Urinary bladder (tissue), 3 donors: ENCODE measurements at regions not wholly inside any gene's neighbourhood (a gene's known extent, or its start where the extent isn't known, plus 50 kb on each side); places are given as distances from the start of the nearest gene placed in this dataset.

Source experiments
- DNase-seq: peaks from one replicate; pipeline ENCODE4 v3.0.0-alpha.2; 2015; ENCODE audit errors: extremely low spot score
- H3K27ac ChIP-seq: one replicate; pipeline ENCODE4 v1.5.1; 2013; ENCODE audit warnings: low read depth, mild to moderate bottlenecking, moderate library complexity
- H3K36me3 ChIP-seq: one replicate; pipeline ENCODE4 v1.6.1; 2013; ENCODE audit warnings: mild to moderate bottlenecking, moderate library complexity; ENCODE audit not compliant: insufficient read depth
- H3K4me1 ChIP-seq: one replicate; pipeline ENCODE4 v1.6.1; 2013; ENCODE audit warnings: mild to moderate bottlenecking, moderate library complexity; ENCODE audit not compliant: insufficient read depth
- H3K4me3 ChIP-seq: one replicate; pipeline ENCODE4 v1.5.1; 2013; ENCODE audit warnings: low read depth, low read length
- WGBS: extraction: QIAGEN DNeasy Blood & Tissue Kit; methylation state at CpG from one replicate; pipeline ENCODE4 v1.1.7; 2013; 5-methylcytosine and 5-hydroxymethylcytosine counted together
- donor health status: healthy with polysubstance abuse.
- donor health status: healthy.

GRCh38 chr18:24678107-24678506, 217.7 kb downstream of the HRH4 start:
- H3K4me3 ChIP-seq: no peak overlapping the region
- WGBS: 96% methylated on average over 1 of the region's 1 CpG

GRCh38 chr18:24678626-24679025, 218.2 kb downstream of the HRH4 start:
- H3K4me1 ChIP-seq: no peaks in the 10 kb centered on the region
- H3K4me3 ChIP-seq: no peak overlapping the region
- no peak overlapping the region for H3K27ac ChIP-seq
- DNase-seq: no peak
- H3K36me3 ChIP-seq: no peaks in the 10 kb centered on the region
- 81% methylated on average over 3 of the region's 3 CpGs for WGBS

More at GRCh38 chr18:24678107-24678506, 217.7 kb downstream of the HRH4 start:
- no peak overlapping the region for H3K27ac ChIP-seq
- no peak for DNase-seq
- no peaks in the 10 kb centered on the region for H3K4me1 ChIP-seq
- H3K36me3 ChIP-seq: no peaks in the 10 kb centered on the region

GRCh38 chr18:24679062-24679461, 218.6 kb downstream of the HRH4 start:
- Histone ChIP-seq H3K4me1 (no peaks in the 10 kb centered on the region), H3K27ac (no peak overlapping the region), H3K4me3 (no peak overlapping the region), H3K36me3 (no peaks in the 10 kb centered on the region)
- WGBS: 61% methylated on average over 4 of the region's 4 CpGs
- DNase-seq: no peak

GRCh38 chr18:24683925-24684324, 223.5 kb downstream of the HRH4 start:
- no peak for DNase-seq
- no peaks in the 10 kb centered on the region for H3K4me1 ChIP-seq
- H3K27ac ChIP-seq: no peak overlapping the region
- WGBS: 93% methylated on average over 1 of the region's 1 CpG
- no peaks in the 10 kb centered on the region for H3K36me3 ChIP-seq
- H3K4me3 ChIP-seq: no peak overlapping the region

GRCh38 chr18:24685254-24685959, 225.0 kb downstream of the HRH4 start:
- Histone ChIP-seq H3K4me1 (no peaks in the 10 kb centered on the region), H3K36me3 (no peaks in the 10 kb centered on the region), H3K27ac (no peak overlapping the region), H3K4me3 (no peak overlapping the region)
- no peak for DNase-seq
- WGBS: 29% methylated on average over 5 of the region's 5 CpGs

- Histone ChIP-seq H3K4me1 (no peaks in the 10 kb centered on the region), H3K4me3 (no peak overlapping the region)
Observed at GRCh38 chr18:24695168-24695567, 234.7 kb downstream of the HRH4 start.

GRCh38 chr18:24702001-24702515, 241.6 kb downstream of the HRH4 start:
- DNase-seq: no peak
- 58% methylated on average over 3 of the region's 3 CpGs for WGBS
- no peaks in the 10 kb centered on the region for H3K4me1 ChIP-seq

More at GRCh38 chr18:24695168-24695567, 234.7 kb downstream of the HRH4 start:
- WGBS: 59% methylated on average over 3 of the region's 3 CpGs
- H3K36me3 ChIP-seq: no peaks in the 10 kb centered on the region
- H3K27ac ChIP-seq: no peak overlapping the region
- DNase-seq: no peak

GRCh38 chr18:24703316-24703715, 242.9 kb downstream of the HRH4 start:
- 95% methylated on average over 1 of the region's 1 CpG for WGBS
- H3K27ac ChIP-seq: no peak overlapping the region
- H3K4me1 ChIP-seq: no peaks in the 10 kb centered on the region
- H3K36me3 ChIP-seq: no peaks in the 10 kb centered on the region
- no peak for DNase-seq
- no peak overlapping the region for H3K4me3 ChIP-seq

More at GRCh38 chr18:24702001-24702515, 241.6 kb downstream of the HRH4 start:
- H3K36me3 ChIP-seq: no peaks in the 10 kb centered on the region
- H3K27ac ChIP-seq: no peak overlapping the region
- H3K4me3 ChIP-seq: no peak overlapping the region

GRCh38 chr18:24704946-24705630, 244.7 kb downstream of the HRH4 start:
- H3K4me3 ChIP-seq: no peak overlapping the region
- H3K27ac ChIP-seq: no peak overlapping the region
- H3K36me3 ChIP-seq: no peaks in the 10 kb centered on the region
- H3K4me1 ChIP-seq: no peaks in the 10 kb centered on the region
- WGBS: 31% methylated on average over 7 of the region's 7 CpGs
- no peak for DNase-seq

- no peaks in the 10 kb centered on the region for H3K36me3 ChIP-seq
- no peak overlapping the region for H3K27ac ChIP-seq
- no peak for DNase-seq
- H3K4me1 ChIP-seq: no peaks in the 10 kb centered on the region
- H3K4me3 ChIP-seq: no peak overlapping the region
Observed at GRCh38 chr18:24710474-24710873, 250.0 kb downstream of the HRH4 start.

- H3K27ac ChIP-seq: no peak overlapping the region
- H3K4me3 ChIP-seq: no peak overlapping the region
- H3K4me1 ChIP-seq: no peaks in the 10 kb centered on the region
- no peak for DNase-seq
- no peaks in the 10 kb centered on the region for H3K36me3 ChIP-seq
Observed at GRCh38 chr18:24719791-24720190, 259.4 kb downstream of the HRH4 start.

- DNase-seq: no peak
- H3K36me3 ChIP-seq: no peaks in the 10 kb centered on the region
- no peak overlapping the region for H3K4me3 ChIP-seq
- no peaks in the 10 kb centered on the region for H3K4me1 ChIP-seq
- 79% methylated on average over 2 of the region's 2 CpGs for WGBS
- no peak overlapping the region for H3K27ac ChIP-seq
Observed at GRCh38 chr18:24721388-24721787, 261.0 kb downstream of the HRH4 start.

- Histone ChIP-seq H3K27ac (no peak overlapping the region), H3K36me3 (no peaks in the 10 kb centered on the region), H3K4me1 (no peaks in the 10 kb centered on the region), H3K4me3 (no peak overlapping the region)
- no peak for DNase-seq
- WGBS: 61% methylated on average over 9 of the region's 9 CpGs
Observed at GRCh38 chr18:24725644-24726415, 265.4 kb downstream of the HRH4 start.
